Vagina (tissue), 2 donors: ENCODE measurements at regions not wholly inside any gene's neighbourhood (a gene's known extent, or its start where the extent isn't known, plus 50 kb on each side); places are given as distances from the start of the nearest gene placed in this dataset.

Experiments
- CTCF ChIP-seq, 3 experiments: fragments of 450-650 bp in 2 of 3; fragments of 200-600 bp in 1 of 3; sonication (generic) in 1 of 3; IDR thresholded peaks; one replicate each; pipeline ENCODE4 v1.5.1; 2017 to 2019; ENCODE audit warnings: antibody characterized with exemption in 3 of 3, mild to moderate bottlenecking in 2 of 3, moderate library complexity in 2 of 3
- POLR2A ChIP-seq, 2 donors: fragments of 450-650 bp; IDR thresholded peaks; one replicate each; pipeline ENCODE4 v1.6.1; 2017; ENCODE audit warnings: antibody characterized with exemption in 2 of 2, mild to moderate bottlenecking in 2 of 2, moderate library complexity in 2 of 2
- POLR2AphosphoS5 ChIP-seq, 2 donors: sonication (generic); formaldehyde crosslinking; IDR thresholded peaks; one replicate each; pipeline ENCODE4 v1.9.0; 2017; ENCODE audit warnings: antibody characterized with exemption in 2 of 2, mild to moderate bottlenecking in 2 of 2, low read depth in 1 of 2; ENCODE audit not compliant: insufficient read depth in 1 of 2

- no peak for TF ChIP-seq CTCF (IDR thresholded peaks at IDR 0.05)
- no peak for TF ChIP-seq POLR2A (IDR thresholded peaks at IDR 0.05)
- no peak for TF ChIP-seq POLR2AphosphoS5 (IDR thresholded peaks at IDR 0.05; ENCODE audit: insufficient read depth in 1 of 2, low read depth in 1 of 2)
These were observed 147.1 kb downstream of the ZNF608 start for GRCh38 chr5:124599028-124599973.
